K562 (cell line): ENCODE measurements at regions not wholly inside any gene's neighbourhood (a gene's known extent, or its start where the extent isn't known, plus 50 kb on each side); places are given as distances from the start of the nearest gene placed in this dataset.
A peak's percentile ranks its signal among the peaks of the same experiment; 100 is the strongest.

ENCODE experiments used
- ATAC-seq: fragments of 200-7000 bp; cut with Tn5 transposase; 3 replicates; pipeline ENCODE4 v1.9.1; 2020; ENCODE audit warnings: moderate library complexity
- BruUV-seq: library from RNA; stranded (reverse); fragments of 400-500 nt; replicated peaks from 2 replicates; lab custom pipeline; 2021; lab: Mats Ljungman, UMichigan
- CTCF ChIA-PET: fragments of 300-600 bp; formaldehyde crosslinking; extraction: SDS; loops from one replicate; lab custom pipeline; 2021; ENCODE audit warnings: low intra/inter-chr PET ratio; lab: Yijun Ruan, JAX
- POLR2A ChIA-PET: fragments of 300-600, 350-650 bp; sonication (Branson Sonifier 250); formaldehyde crosslinking; extraction: SDS; loops from one replicate; lab custom pipeline; 2021; ENCODE audit warnings: antibody characterized with exemption, inconsistent platforms; lab: Yijun Ruan, JAX
- DNase-seq, 4 experiments: peaks; one replicate each; pipeline versions ENCODE4 v3.0.0 to v3.0.0-alpha.2; 2011 to 2018; ENCODE audit warnings: low spot score in 3 of 4, mixed read lengths in 3 of 4; ENCODE audit errors: extremely low read depth in 1 of 4
- FAIRE-seq: peaks from 2 replicates; lab custom pipeline; 2011; peaks lifted over from hg19 to GRCh38; lab: Jason Lieb, UNC
- H2AFZ ChIP-seq: 2 replicates; pipeline ENCODE4 v1.6.0; 2011; ENCODE audit warnings: low read depth, low read length, control low read depth, inconsistent platforms
- H3K27ac ChIP-seq: fragments of 200-600 bp; 3 replicates; pipeline ENCODE4 v1.8.0; 2011; ENCODE audit warnings: low read depth, mild to moderate bottlenecking, control low read depth, inconsistent platforms, low read length, moderate library complexity, mixed read lengths; ENCODE audit errors: extremely low read depth
- H3K27me3 ChIP-seq, 2 experiments: fragments of 300-600 bp in 1 of 2; 2 replicates in 1 of 2; 3 replicates in 1 of 2; pipeline versions ENCODE4 v1.6.0 to v1.8.0; 2011; ENCODE audit warnings: inconsistent platforms in 2 of 2, low read length in 2 of 2, mild to moderate bottlenecking in 1 of 2, mixed read lengths in 1 of 2, moderate library complexity in 1 of 2; ENCODE audit not compliant: control insufficient read depth in 2 of 2, insufficient read depth in 2 of 2
- H3K36me3 ChIP-seq: fragments of 300-600 bp; 3 replicates; pipeline ENCODE4 v1.8.0; 2011; ENCODE audit warnings: mild to moderate bottlenecking, low read length, inconsistent platforms; ENCODE audit not compliant: control insufficient read depth, insufficient read depth
- H3K4me1 ChIP-seq, 2 experiments: fragments of 200-600 bp in 1 of 2; replicated peaks in 1 of 2; 2 replicates in 1 of 2; 3 replicates in 1 of 2; pipeline versions ENCODE4 v1.5.1 to v1.8.0; 2011; ENCODE audit warnings: inconsistent platforms in 2 of 2, low read length in 2 of 2, mild to moderate bottlenecking in 1 of 2, mixed read lengths in 1 of 2, moderate library complexity in 1 of 2; ENCODE audit not compliant: control insufficient read depth in 2 of 2, insufficient read depth in 2 of 2
- H3K4me2 ChIP-seq: 2 replicates; pipeline ENCODE4 v1.6.1; 2011; ENCODE audit warnings: low read length, control low read depth, inconsistent platforms, mixed read lengths; ENCODE audit not compliant: insufficient read depth
- H3K4me3 ChIP-seq: fragments of 200-600 bp; sonication (generic), shearing (Covaris generic); 2 replicates; pipeline ENCODE4 v1.5.1; 2016; ENCODE audit warnings: control low read depth, inconsistent platforms
- H3K79me2 ChIP-seq: fragments of 200-600 bp; 3 replicates; pipeline ENCODE4 v1.8.0; 2011; ENCODE audit warnings: low read length, inconsistent platforms; ENCODE audit not compliant: control insufficient read depth, insufficient read depth
- H3K9ac ChIP-seq, 2 experiments: 2 replicates each; pipeline versions ENCODE4 v1.6.0 to v1.6.1; 2011; ENCODE audit warnings: low read depth in 2 of 2, low read length in 2 of 2, control low read depth in 1 of 2, inconsistent platforms in 1 of 2, mild to moderate bottlenecking in 1 of 2, mixed read lengths in 1 of 2; ENCODE audit not compliant: insufficient read depth in 1 of 2
- H3K9me1 ChIP-seq: one replicate; pipeline ENCODE4 v1.6.0; 2011; ENCODE audit warnings: inconsistent platforms, mild to moderate bottlenecking, low read length, moderate library complexity; ENCODE audit not compliant: control insufficient read depth, insufficient read depth
- H3K9me3 ChIP-seq: replicated peaks from 2 replicates; pipeline ENCODE4 v1.5.1; 2011; ENCODE audit warnings: low read depth, low read length, inconsistent platforms; ENCODE audit not compliant: control insufficient read depth, insufficient read depth
- H4K20me1 ChIP-seq: replicated peaks from 2 replicates; pipeline ENCODE4 v1.6.1; 2011; ENCODE audit warnings: low read length, inconsistent platforms, mixed read lengths; ENCODE audit not compliant: control insufficient read depth, insufficient read depth
- C11orf30 ChIP-seq: fragments of 450-650 bp; IDR thresholded peaks from 2 replicates; pipeline ENCODE4 v1.6.1; 2016; ENCODE audit warnings: low read depth, mild to moderate bottlenecking
- ETV1 ChIP-seq: fragments of 450-650 bp; conservative IDR thresholded peaks from 2 replicates; pipeline ENCODE4 v1.6.1; 2016; ENCODE audit warnings: missing genetic modification characterization, control low read depth, low read depth, missing compliant biosample characterization
- FOXK2 ChIP-seq, 2 experiments: fragments of 450-650 bp; IDR thresholded peaks in 1 of 2; conservative IDR thresholded peaks in 1 of 2; 2 replicates each; pipeline ENCODE4 v1.6.1; 2016; ENCODE audit warnings: low read depth in 2 of 2, mild to moderate bottlenecking in 1 of 2
- FOXP4 ChIP-seq: sonication (generic); formaldehyde crosslinking; IDR thresholded peaks from 2 replicates; pipeline ENCODE4 v1.8.0; 2022; ENCODE audit warnings: mild to moderate bottlenecking, missing genetic modification reagents, borderline replicate concordance
- HMG20B ChIP-seq: fragments of 250-450 bp; sonication (Bioruptor Pico); IDR thresholded peaks from 2 replicates; pipeline ENCODE4 v1.5.0; 2021; ENCODE audit warnings: mild to moderate bottlenecking
- KAT2B ChIP-seq: IDR thresholded peaks from one replicate; pipeline ENCODE4 v1.6.1; 2012; ENCODE audit warnings: low read depth, mild to moderate bottlenecking, control low read depth, inconsistent platforms, low read length, moderate library complexity
- MAFG ChIP-seq: fragments of 450-650 bp; conservative IDR thresholded peaks from 2 replicates; pipeline ENCODE4 v1.6.1; 2016; ENCODE audit warnings: missing genetic modification characterization, missing compliant biosample characterization
- MAFK ChIP-seq: IDR thresholded peaks from 2 replicates; pipeline ENCODE4 v1.6.1; 2011; ENCODE audit warnings: low read length, improper control_type of control experiment
- RBM39 ChIP-seq: fragments of 200-400 bp; formaldehyde crosslinking; optimal IDR thresholded peaks from 2 replicates; pipeline ENCODE3; 2018; ENCODE audit warnings: low read depth, low read length
- ZNF134 ChIP-seq: fragments of 250-450 bp; sonication (Bioruptor Pico); conservative IDR thresholded peaks from 2 replicates; pipeline ENCODE4 v1.4.0; 2020
- ZNF24 ChIP-seq: fragments of 450-650 bp; IDR thresholded peaks from 2 replicates; pipeline ENCODE4 v1.6.1; 2016
- ZNF316 ChIP-seq: fragments of 450-650 bp; IDR thresholded peaks from 2 replicates; pipeline ENCODE4 v1.6.1; 2016
- ZNF79 ChIP-seq: fragments of 250-450 bp; sonication (Bioruptor Pico); IDR thresholded peaks from 2 replicates; pipeline ENCODE4 v1.4.0; 2020; ENCODE audit warnings: low read depth, mild to moderate bottlenecking, moderate library complexity
- WGBS: fragments of 100-300 bp; shearing (Covaris generic); methylation state at CpG from one replicate; pipeline ENCODE4 v1.1.6; 2016; ENCODE audit warnings: low coverage, mixed read lengths; ENCODE audit not compliant: insufficient coverage; ENCODE audit errors: missing lambda C conversion rate; 5-methylcytosine and 5-hydroxymethylcytosine counted together
- in situ Hi-C: fragments of 300-500 bp; cut with MboI; formaldehyde crosslinking; loops from 4 replicates; pipeline ENCODE4 v1.15.0; 2018; ENCODE audit warnings: inconsistent platforms, mixed read lengths
- intact Hi-C: fragments of 100-400 bp; cut with micrococcal nuclease; formaldehyde crosslinking; loops from 2 replicates; pipeline ENCODE4 v1.14.2; 2022

GRCh38 chr6:113329942-113330635 lies 527.1 kb upstream of the MARCKS start:
- Histone ChIP-seq H3K27ac (no peak overlapping the region), H3K4me3 (no peak overlapping the region), H3K79me2 (no peaks in the 10 kb centered on the region), H2AFZ (no peak overlapping the region), H3K4me1 (no peaks in the 10 kb centered on the region), H4K20me1 (no peaks in the 10 kb centered on the region), H3K9me3 (no peaks in the 10 kb centered on the region), H3K9me1 (no peaks in the 10 kb centered on the region), H3K36me3 (no peaks in the 10 kb centered on the region), H3K27me3 (no peaks in the 10 kb centered on the region), H3K4me2 (no peak overlapping the region), H3K9ac (no peak overlapping the region)
- TF ChIP-seq HMG20B (no peak), C11orf30 (peak; percentile 22; the same call in 1 of the 2 replicates), RBM39 (no peak), FOXP4 (CRISPR knock-in tag) (no peak), ZNF316 (peak; percentile 57), ZNF134 (CRISPR knock-in tag) (no peak), ZNF79 (CRISPR knock-in tag) (no peak), ZNF24 (no peak), ETV1 (tag) (no peak), MAFG (tag) (peak; percentile 23; the same call in 1 of the 2 replicates), FOXK2 (conservative IDR thresholded peaks at IDR 0.05 in 1 of 2, IDR thresholded peaks at IDR 0.05 in 1 of 2; ENCODE audit: low read depth in 2 of 2) (no peak), MAFK (0 out of 2 replicates have a peak, but pooled peaks have one; percentile 5), KAT2B (no peak)
- no peak for ATAC-seq
- no peak for FAIRE-seq
- in situ Hi-C loops (no loop called here), intact Hi-C loops (no loop called here)
- CTCF ChIA-PET: no interaction called here
- WGBS: 10% methylated on average over 3 of the region's 3 CpGs
- no TSS peak for BruUV-seq
- DNase-seq: no peak
- POLR2A ChIA-PET: no interaction called here
